ENCODE measurements at regions not wholly inside any gene's neighbourhood (a gene's known extent, or its start where the extent isn't known, plus 50 kb on each side); places are given as distances from the start of the nearest gene placed in this dataset.

DNA sequence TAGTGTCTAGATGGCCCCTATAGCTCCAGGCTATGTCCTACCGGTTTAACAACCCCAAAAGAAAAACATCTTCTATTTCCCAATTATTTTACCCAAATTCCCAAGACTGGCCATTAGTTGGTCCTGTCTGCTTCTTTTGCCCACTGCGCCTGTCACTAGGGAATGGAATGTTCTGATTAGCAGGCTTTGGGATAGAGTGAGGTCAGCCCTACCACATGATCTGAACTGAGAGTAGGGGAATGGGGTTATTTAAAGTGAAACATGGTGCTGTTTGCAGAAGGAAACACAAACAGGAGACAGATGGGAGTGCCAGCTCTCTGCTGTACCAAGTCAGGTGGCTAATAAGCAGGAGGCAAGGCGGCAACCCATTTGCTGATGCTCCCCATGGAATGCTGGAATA, 635.6 kb upstream of the CFAP20DC start:
- TF ChIP-seq POLR2AphosphoS5 (IDR thresholded peaks at IDR 0.05; ENCODE audit: low read depth, low read length) (no peak), POLR2A (IDR thresholded peaks at IDR 0.05; ENCODE audit: low read depth, low read length) (no peak), TAF1 (IDR thresholded peaks at IDR 0.05; ENCODE audit: borderline replicate concordance, low read depth, low read length) (no peak)

Measured in GM12892 (cell line).